ENCODE measurements at regions not wholly inside any gene's neighbourhood (a gene's known extent, or its start where the extent isn't known, plus 50 kb on each side); places are given as distances from the start of the nearest gene placed in this dataset.

GRCh38 chr2:15808944-15809343 is 131.4 kb upstream of the MYCN start:
- no peaks in the 10 kb centered on the region for H3K4me1 ChIP-seq (ENCODE audit: low read length)
- H4K20me1 ChIP-seq (ENCODE audit: insufficient read depth, low read length) = no peaks in the 10 kb centered on the region
- no peak overlapping the region for H3K9ac ChIP-seq (ENCODE audit: low read length)
- H3K9me3 ChIP-seq (replicated peaks; ENCODE audit: insufficient read depth, low read length) = no peaks in the 10 kb centered on the region
- H3F3A ChIP-seq (ENCODE audit: insufficient read depth, low read length) = no peaks in the 10 kb centered on the region
- H3K27ac ChIP-seq (ENCODE audit: low read length) = no peak overlapping the region
- H2AFZ ChIP-seq (ENCODE audit: low read length) = no peak overlapping the region
- no peaks in the 10 kb centered on the region for H3K27me3 ChIP-seq (replicated peaks; ENCODE audit: insufficient read depth, low read length)
- no peaks in the 10 kb centered on the region for H3K79me2 ChIP-seq (ENCODE audit: low read length)
- no peak for DNase-seq
- H3K4me3 ChIP-seq (ENCODE audit: low read length) = no peak overlapping the region
- H3K36me3 ChIP-seq (replicated peaks; ENCODE audit: insufficient read depth, low read length) = no peaks in the 10 kb centered on the region
- H3K9me2 ChIP-seq (replicated peaks; ENCODE audit: insufficient read depth, low read length) = no peaks in the 10 kb centered on the region
- TF ChIP-seq EZH2 (optimal IDR thresholded peaks at IDR 0.05; ENCODE audit: low read depth, low read length) = no peak
- no peak for TF ChIP-seq EZH2phosphoT487 (IDR thresholded peaks at IDR 0.05; ENCODE audit: low read length)
- no peak for TF ChIP-seq CTCF (IDR thresholded peaks at IDR 0.05; ENCODE audit: low read length)
- no peak overlapping the region for H3K4me2 ChIP-seq (ENCODE audit: low read depth, low read length)

DNA sequence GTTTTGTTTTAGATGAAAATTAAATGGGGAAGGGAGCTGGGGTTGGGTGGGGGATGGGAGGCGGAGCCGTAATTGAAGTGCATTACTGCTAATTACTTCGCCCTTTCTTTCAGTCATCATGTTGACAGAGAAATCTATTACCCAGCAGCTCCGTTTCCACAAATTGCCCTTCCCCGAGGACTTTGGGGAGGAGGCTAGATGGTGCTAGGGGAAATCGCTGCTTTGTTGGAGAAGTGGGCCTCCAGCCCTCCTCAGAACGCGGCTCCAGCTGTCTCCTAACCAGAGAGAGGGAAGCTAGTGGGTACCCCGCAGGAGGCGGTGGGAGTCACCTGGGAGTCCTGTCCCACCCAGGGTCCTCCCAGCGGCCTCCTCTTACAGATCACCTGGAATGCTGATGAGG is 130.9 kb upstream of the MYCN start:
- H2AFZ ChIP-seq (ENCODE audit: low read length) = no peak overlapping the region
- no peak for TF ChIP-seq CTCF (IDR thresholded peaks at IDR 0.05; ENCODE audit: low read length)
- no peak for TF ChIP-seq EZH2phosphoT487 (IDR thresholded peaks at IDR 0.05; ENCODE audit: low read length)
- TF ChIP-seq EZH2 (optimal IDR thresholded peaks at IDR 0.05; ENCODE audit: low read depth, low read length) = no peak
- no peaks in the 10 kb centered on the region for H4K20me1 ChIP-seq (ENCODE audit: insufficient read depth, low read length)
- H3K4me2 ChIP-seq (ENCODE audit: low read depth, low read length) = no peak overlapping the region
- no peaks in the 10 kb centered on the region for H3K9me2 ChIP-seq (replicated peaks; ENCODE audit: insufficient read depth, low read length)
- H3K36me3 ChIP-seq (replicated peaks; ENCODE audit: insufficient read depth, low read length) = no peaks in the 10 kb centered on the region
- H3K27me3 ChIP-seq (replicated peaks; ENCODE audit: insufficient read depth, low read length) = no peaks in the 10 kb centered on the region
- H3F3A ChIP-seq (ENCODE audit: insufficient read depth, low read length) = no peaks in the 10 kb centered on the region
- H3K27ac ChIP-seq (ENCODE audit: low read length) = no peak overlapping the region
- no peaks in the 10 kb centered on the region for H3K79me2 ChIP-seq (ENCODE audit: low read length)
- no peaks in the 10 kb centered on the region for H3K4me1 ChIP-seq (ENCODE audit: low read length)
- no peaks in the 10 kb centered on the region for H3K9me3 ChIP-seq (replicated peaks; ENCODE audit: insufficient read depth, low read length)
- no peak for DNase-seq
- H3K9ac ChIP-seq (ENCODE audit: low read length) = no peak overlapping the region
- no peak overlapping the region for H3K4me3 ChIP-seq (ENCODE audit: low read length)

DNA sequence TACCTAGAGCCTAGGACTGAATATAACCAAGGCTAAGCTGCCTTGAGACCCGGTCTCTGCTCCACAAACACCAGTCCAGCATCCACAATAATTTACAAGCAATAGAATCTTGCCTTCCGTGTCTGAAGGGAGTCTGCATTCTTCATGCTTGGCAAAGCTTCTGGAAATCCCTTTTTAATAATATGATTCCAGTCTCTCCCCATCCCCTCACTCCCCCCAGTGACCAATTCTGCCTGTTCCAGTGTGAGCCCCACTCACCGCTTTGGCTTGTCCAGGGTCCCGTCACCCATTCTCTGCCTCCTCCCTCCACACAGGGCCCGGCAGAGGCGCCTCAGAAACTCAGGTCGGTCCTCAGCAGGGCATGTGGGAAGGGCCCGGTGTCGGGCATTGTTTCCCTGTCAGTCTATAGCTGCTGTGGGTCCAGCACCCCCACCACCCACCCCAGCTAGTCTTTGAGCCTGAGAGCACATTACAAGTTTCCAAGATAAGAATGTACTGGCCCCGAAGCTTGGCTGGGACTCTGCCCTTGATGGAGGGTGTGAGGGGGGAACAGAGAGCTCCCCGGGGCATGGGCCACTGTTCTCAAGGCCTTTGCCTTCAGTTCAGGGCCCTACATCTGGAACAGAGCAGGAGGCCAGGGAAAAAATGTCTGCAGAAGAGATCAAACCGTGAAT is 129.7 kb upstream of the MYCN start:
- Histone ChIP-seq H3K4me2 (ENCODE audit: low read depth, low read length) (no peak overlapping the region), H3K27ac (ENCODE audit: low read length) (no peak overlapping the region), H3K4me3 (ENCODE audit: low read length) (no peak overlapping the region), H3F3A (ENCODE audit: insufficient read depth, low read length) (no peaks in the 10 kb centered on the region), H4K20me1 (ENCODE audit: insufficient read depth, low read length) (no peaks in the 10 kb centered on the region), H3K4me1 (ENCODE audit: low read length) (no peaks in the 10 kb centered on the region), H3K9me3 (replicated peaks; ENCODE audit: insufficient read depth, low read length) (no peaks in the 10 kb centered on the region), H3K9me2 (replicated peaks; ENCODE audit: insufficient read depth, low read length) (no peaks in the 10 kb centered on the region), H2AFZ (ENCODE audit: low read length) (no peak overlapping the region), H3K9ac (ENCODE audit: low read length) (no peak overlapping the region), H3K79me2 (ENCODE audit: low read length) (no peaks in the 10 kb centered on the region), H3K36me3 (replicated peaks; ENCODE audit: insufficient read depth, low read length) (no peaks in the 10 kb centered on the region), H3K27me3 (replicated peaks; ENCODE audit: insufficient read depth, low read length) (no peaks in the 10 kb centered on the region)
- TF ChIP-seq EZH2 (optimal IDR thresholded peaks at IDR 0.05; ENCODE audit: low read depth, low read length) = no peak
- TF ChIP-seq CTCF (IDR thresholded peaks at IDR 0.05; ENCODE audit: low read length) = no peak
- DNase-seq = no peak
